ENCODE measurements at regions not wholly inside any gene's neighbourhood (a gene's known extent, or its start where the extent isn't known, plus 50 kb on each side); places are given as distances from the start of the nearest gene placed in this dataset.

DNA sequence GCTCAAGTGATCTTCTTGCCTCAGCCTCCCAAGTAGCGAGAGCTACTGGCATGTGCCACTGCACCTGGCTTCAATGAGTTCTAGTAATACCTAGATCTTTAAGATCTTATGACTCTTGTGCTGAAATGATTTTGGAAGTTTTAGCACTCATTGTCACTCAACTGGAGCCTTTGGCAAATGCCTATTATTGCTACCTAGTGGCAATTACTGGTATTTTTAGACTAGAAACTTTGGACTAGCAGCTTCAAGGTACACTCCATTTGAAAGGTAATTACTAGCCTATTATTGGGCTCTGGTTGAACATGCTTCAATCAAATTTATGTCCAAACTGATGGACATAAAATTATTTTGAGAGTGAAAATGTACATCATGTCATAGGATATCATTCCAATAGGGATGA lies 80.7 kb upstream of the MUCL1 start:
- Histone ChIP-seq H3K4me3 (replicated peaks in 1 of 3; ENCODE audit: low read depth in 2 of 3, low read length in 3 of 3) (no peak overlapping the region), H3K4me1 (ENCODE audit: control insufficient read depth in 1 of 2, insufficient read depth in 2 of 2, low read length in 2 of 2) (no peaks in the 10 kb centered on the region), H4K20me1 (ENCODE audit: insufficient read depth, low read length) (no peaks in the 10 kb centered on the region), H3K9ac (ENCODE audit: insufficient read depth, low read length, poor library complexity, severe bottlenecking) (no peak overlapping the region), H3K27me3 (ENCODE audit: control insufficient read depth in 2 of 2, insufficient read depth in 2 of 2, low read length in 2 of 2) (no peaks in the 10 kb centered on the region), H3K4me2 (replicated peaks; ENCODE audit: extremely low read depth, low read length, poor library complexity, severe bottlenecking) (no peak overlapping the region), H3K79me2 (ENCODE audit: insufficient read depth, low read length) (no peaks in the 10 kb centered on the region), H3K36me3 (replicated peaks in 1 of 2; ENCODE audit: control insufficient read depth in 1 of 2, insufficient read depth in 2 of 2, low read length in 2 of 2) (no peaks in the 10 kb centered on the region), H3K27ac (ENCODE audit: low read depth in 1 of 2, low read length in 2 of 2) (no peak overlapping the region), H3K9me3 (replicated peaks in 1 of 2; ENCODE audit: control insufficient read depth in 1 of 2, insufficient read depth in 1 of 2, low read length in 2 of 2) (peaks cover 0 to 8% of the 10 kb centered on the region in 2 donors), H2AFZ (ENCODE audit: insufficient read depth, low read depth, low read length, poor library complexity, severe bottlenecking) (no peak overlapping the region)
- Mint-ChIP-seq H3K4me3 (no peak overlapping the region), H3K27ac (no peak overlapping the region), H3K4me1 (no peaks in the 10 kb centered on the region), H3K27me3 (ENCODE audit: low read depth in 3 of 3) (peaks cover 3 to 4% (median 3%) of the 10 kb centered on the region in 3 donors), H3K9me3 (peaks cover 4 to 12% (median 7%) of the 10 kb centered on the region in 7 donors), H3K36me3 (no peaks in the 10 kb centered on the region)
- TF ChIP-seq, protein P1, sequence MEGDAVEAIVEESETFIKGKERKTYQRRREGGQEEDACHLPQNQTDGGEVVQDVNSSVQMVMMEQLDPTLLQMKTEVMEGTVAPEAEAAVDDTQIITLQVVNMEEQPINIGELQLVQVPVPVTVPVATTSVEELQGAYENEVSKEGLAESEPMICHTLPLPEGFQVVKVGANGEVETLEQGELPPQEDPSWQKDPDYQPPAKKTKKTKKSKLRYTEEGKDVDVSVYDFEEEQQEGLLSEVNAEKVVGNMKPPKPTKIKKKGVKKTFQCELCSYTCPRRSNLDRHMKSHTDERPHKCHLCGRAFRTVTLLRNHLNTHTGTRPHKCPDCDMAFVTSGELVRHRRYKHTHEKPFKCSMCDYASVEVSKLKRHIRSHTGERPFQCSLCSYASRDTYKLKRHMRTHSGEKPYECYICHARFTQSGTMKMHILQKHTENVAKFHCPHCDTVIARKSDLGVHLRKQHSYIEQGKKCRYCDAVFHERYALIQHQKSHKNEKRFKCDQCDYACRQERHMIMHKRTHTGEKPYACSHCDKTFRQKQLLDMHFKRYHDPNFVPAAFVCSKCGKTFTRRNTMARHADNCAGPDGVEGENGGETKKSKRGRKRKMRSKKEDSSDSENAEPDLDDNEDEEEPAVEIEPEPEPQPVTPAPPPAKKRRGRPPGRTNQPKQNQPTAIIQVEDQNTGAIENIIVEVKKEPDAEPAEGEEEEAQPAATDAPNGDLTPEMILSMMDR (IDR thresholded peaks at IDR 0.05) = no peak
- no peak for DNase-seq
- intact Hi-C loops (cut with micrococcal nuclease) = no loop called here
- WGBS (ENCODE audit: insufficient coverage) = 100% methylated on average over 1 of the region's 1 CpG

DNA sequence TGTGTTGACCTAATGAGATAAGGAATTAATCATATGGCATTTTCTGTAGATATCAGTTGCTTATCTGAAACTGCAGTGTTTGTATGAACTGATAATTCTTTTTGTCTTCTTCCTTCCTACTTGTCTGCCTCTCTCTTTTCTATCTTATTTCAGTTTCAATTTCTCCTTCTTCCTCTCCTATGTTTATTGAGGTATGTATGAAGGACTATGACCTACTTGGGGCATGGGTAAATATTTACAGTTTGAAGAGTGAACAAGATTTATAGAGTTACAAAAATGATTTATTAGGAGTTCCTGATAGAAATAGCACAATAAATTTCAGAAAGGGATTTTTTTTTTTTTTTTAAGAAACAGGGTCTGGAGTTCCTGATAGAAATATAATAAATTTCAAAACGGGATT lies 88.7 kb upstream of the MUCL1 start:
- Histone ChIP-seq H3K36me3 (replicated peaks in 1 of 2; ENCODE audit: control insufficient read depth in 1 of 2, insufficient read depth in 2 of 2, low read length in 2 of 2) (no peaks in the 10 kb centered on the region), H3K9me3 (replicated peaks in 1 of 2; ENCODE audit: control insufficient read depth in 1 of 2, insufficient read depth in 1 of 2, low read length in 2 of 2) (no peaks in the 10 kb centered on the region), H3K4me3 (replicated peaks in 1 of 3; ENCODE audit: low read depth in 2 of 3, low read length in 3 of 3) (no peak overlapping the region), H3K27ac (ENCODE audit: low read depth in 1 of 2, low read length in 2 of 2) (no peak overlapping the region), H4K20me1 (ENCODE audit: insufficient read depth, low read length) (no peaks in the 10 kb centered on the region), H3K4me1 (ENCODE audit: control insufficient read depth in 1 of 2, insufficient read depth in 2 of 2, low read length in 2 of 2) (no peaks in the 10 kb centered on the region), H3K4me2 (replicated peaks; ENCODE audit: extremely low read depth, low read length, poor library complexity, severe bottlenecking) (no peak overlapping the region), H3K27me3 (ENCODE audit: control insufficient read depth in 2 of 2, insufficient read depth in 2 of 2, low read length in 2 of 2) (no peaks in the 10 kb centered on the region), H2AFZ (ENCODE audit: insufficient read depth, low read depth, low read length, poor library complexity, severe bottlenecking) (no peak overlapping the region), H3K9ac (ENCODE audit: insufficient read depth, low read length, poor library complexity, severe bottlenecking) (no peak overlapping the region), H3K79me2 (ENCODE audit: insufficient read depth, low read length) (no peaks in the 10 kb centered on the region)
- H3K27me3 Mint-ChIP-seq (ENCODE audit: low read depth in 3 of 3) = no peaks in the 10 kb centered on the region
- H3K36me3 Mint-ChIP-seq = no peaks in the 10 kb centered on the region
- intact Hi-C loops (cut with micrococcal nuclease) = no loop called here
- peaks cover 4% of the 10 kb centered on the region for H3K4me1 Mint-ChIP-seq
- TF ChIP-seq, protein P1 (IDR thresholded peaks at IDR 0.05) = no peak
- H3K9me3 Mint-ChIP-seq = peaks cover 0 to 3% (median 0%) of the 10 kb centered on the region in 7 donors
- DNase-seq = no peak
- H3K4me3 Mint-ChIP-seq = no peak overlapping the region
- no peak overlapping the region for H3K27ac Mint-ChIP-seq
- WGBS (ENCODE audit: insufficient coverage) = no CpG with 5 or more reads among the region's 1 CpG

All from CD14-positive monocyte (primary cell).